ENCODE measurements at regions not wholly inside any gene's neighbourhood (a gene's known extent, or its start where the extent isn't known, plus 50 kb on each side); places are given as distances from the start of the nearest gene placed in this dataset.

DNA sequence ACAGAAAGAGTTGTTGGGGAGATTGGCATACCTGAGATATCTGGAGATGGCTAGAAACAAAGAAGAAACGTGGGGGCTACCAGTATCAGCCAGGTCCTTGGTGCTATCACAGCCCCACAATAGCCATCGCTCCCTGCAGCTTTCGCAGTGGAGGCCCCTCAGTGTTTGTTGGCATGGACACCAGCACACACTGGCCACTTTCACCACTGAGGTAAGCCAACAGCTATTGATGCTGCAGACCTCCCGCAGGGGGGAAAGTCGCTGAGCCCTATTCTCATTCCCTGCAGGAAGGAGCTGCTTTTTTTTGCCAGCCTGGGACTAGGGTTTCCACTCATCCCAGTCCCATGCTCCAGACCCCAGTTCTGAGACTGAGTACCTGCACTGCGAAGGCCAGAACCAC, 879.2 kb upstream of the IGFBP7 start:
- H3K36me3 ChIP-seq (ENCODE audit: control insufficient read depth in 4 of 4, insufficient read depth in 4 of 4, low read length in 4 of 4) = no peaks in the 10 kb centered on the region
- no peaks in the 10 kb centered on the region for H3K4me1 ChIP-seq (ENCODE audit: control insufficient read depth in 5 of 5, insufficient read depth in 5 of 5, low read length in 5 of 5)
- no peaks in the 10 kb centered on the region for H3K27me3 ChIP-seq (ENCODE audit: control insufficient read depth in 3 of 3, insufficient read depth in 3 of 3, low read length in 2 of 3)
- WGBS, 2 donors = 89 to 92% methylated on average over 6 of the region's 6 CpGs
- ATAC-seq (ENCODE audit: insufficient read depth, low FRiP score) (no peak), DNase-seq (no peak)
- no peak overlapping the region for H3K4me3 ChIP-seq
- H3K27ac ChIP-seq (ENCODE audit: low read depth in 1 of 2, low read length in 1 of 2) = no peak overlapping the region
- TF ChIP-seq, protein P1, sequence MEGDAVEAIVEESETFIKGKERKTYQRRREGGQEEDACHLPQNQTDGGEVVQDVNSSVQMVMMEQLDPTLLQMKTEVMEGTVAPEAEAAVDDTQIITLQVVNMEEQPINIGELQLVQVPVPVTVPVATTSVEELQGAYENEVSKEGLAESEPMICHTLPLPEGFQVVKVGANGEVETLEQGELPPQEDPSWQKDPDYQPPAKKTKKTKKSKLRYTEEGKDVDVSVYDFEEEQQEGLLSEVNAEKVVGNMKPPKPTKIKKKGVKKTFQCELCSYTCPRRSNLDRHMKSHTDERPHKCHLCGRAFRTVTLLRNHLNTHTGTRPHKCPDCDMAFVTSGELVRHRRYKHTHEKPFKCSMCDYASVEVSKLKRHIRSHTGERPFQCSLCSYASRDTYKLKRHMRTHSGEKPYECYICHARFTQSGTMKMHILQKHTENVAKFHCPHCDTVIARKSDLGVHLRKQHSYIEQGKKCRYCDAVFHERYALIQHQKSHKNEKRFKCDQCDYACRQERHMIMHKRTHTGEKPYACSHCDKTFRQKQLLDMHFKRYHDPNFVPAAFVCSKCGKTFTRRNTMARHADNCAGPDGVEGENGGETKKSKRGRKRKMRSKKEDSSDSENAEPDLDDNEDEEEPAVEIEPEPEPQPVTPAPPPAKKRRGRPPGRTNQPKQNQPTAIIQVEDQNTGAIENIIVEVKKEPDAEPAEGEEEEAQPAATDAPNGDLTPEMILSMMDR (IDR thresholded peaks at IDR 0.05; ENCODE audit: control extremely low read depth, extremely low read depth) = no peak
- no peaks in the 10 kb centered on the region for H3K9me3 ChIP-seq (ENCODE audit: control insufficient read depth in 4 of 4, insufficient read depth in 3 of 4, low read length in 3 of 4)
- H3K9ac ChIP-seq (ENCODE audit: insufficient read depth in 1 of 2, low read length in 2 of 2) = no peak overlapping the region

DNA sequence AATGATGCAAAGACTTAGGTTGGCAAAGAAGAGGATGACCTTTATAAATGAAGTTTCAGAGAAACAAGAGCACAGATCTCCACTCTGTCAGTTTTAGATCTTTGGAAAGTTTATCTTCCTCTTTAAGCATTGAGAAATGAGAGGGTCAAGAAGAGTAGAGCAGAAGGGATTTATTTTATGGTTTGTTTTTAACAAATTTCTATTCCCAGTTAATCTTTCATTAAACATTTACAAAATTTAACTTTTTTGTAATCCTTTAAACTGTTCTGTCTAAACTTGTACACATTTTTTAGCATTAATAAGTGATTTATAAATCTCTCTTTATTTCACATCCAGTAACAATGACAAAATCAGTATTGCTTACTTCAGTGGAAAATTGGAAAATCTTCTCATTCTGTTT, 875.0 kb upstream of the IGFBP7 start:
- Histone ChIP-seq H3K36me3 (ENCODE audit: control insufficient read depth in 4 of 4, insufficient read depth in 4 of 4, low read length in 4 of 4) (no peaks in the 10 kb centered on the region), H3K9ac (ENCODE audit: insufficient read depth in 1 of 2, low read length in 2 of 2) (no peak overlapping the region), H3K27ac (ENCODE audit: low read depth in 1 of 2, low read length in 1 of 2) (no peak overlapping the region), H3K27me3 (ENCODE audit: control insufficient read depth in 3 of 3, insufficient read depth in 3 of 3, low read length in 2 of 3) (no peaks in the 10 kb centered on the region), H3K4me3 (no peak overlapping the region), H3K4me1 (ENCODE audit: control insufficient read depth in 5 of 5, insufficient read depth in 5 of 5, low read length in 5 of 5) (no peaks in the 10 kb centered on the region), H3K9me3 (ENCODE audit: control insufficient read depth in 4 of 4, insufficient read depth in 3 of 4, low read length in 3 of 4) (no peaks in the 10 kb centered on the region)
- DNase-seq (no peak), ATAC-seq (ENCODE audit: insufficient read depth, low FRiP score) (no peak)
- TF ChIP-seq, protein P1 (IDR thresholded peaks at IDR 0.05; ENCODE audit: control extremely low read depth, extremely low read depth) = no peak

DNA sequence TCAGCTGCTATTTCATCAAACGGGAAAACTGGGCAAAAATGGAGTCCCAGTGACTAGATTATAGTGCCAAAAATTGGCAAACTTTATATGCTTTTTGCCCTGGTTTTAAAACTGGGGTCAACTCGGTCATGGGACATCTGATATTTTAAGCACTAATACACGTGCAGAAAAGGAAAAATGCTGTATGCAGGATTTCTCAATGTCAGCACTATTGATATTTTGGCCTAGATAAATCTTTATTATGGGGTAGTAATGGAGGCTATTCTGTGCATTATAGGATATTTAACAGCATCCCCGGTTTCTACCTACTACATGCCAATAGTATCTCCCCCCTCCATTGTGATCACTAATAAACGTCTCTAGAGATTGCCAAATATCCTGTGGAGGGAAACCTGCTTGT, 870.9 kb upstream of the IGFBP7 start:
- no peaks in the 10 kb centered on the region for H3K27me3 ChIP-seq (ENCODE audit: control insufficient read depth in 3 of 3, insufficient read depth in 3 of 3, low read length in 2 of 3)
- WGBS, 2 donors = 71 to 78% methylated on average over 5 of the region's 5 CpGs
- no peak overlapping the region for H3K9ac ChIP-seq (ENCODE audit: insufficient read depth in 1 of 2, low read length in 2 of 2)
- no peak for DNase-seq
- H3K4me1 ChIP-seq (ENCODE audit: control insufficient read depth in 5 of 5, insufficient read depth in 5 of 5, low read length in 5 of 5) = no peaks in the 10 kb centered on the region
- no peak for ATAC-seq (ENCODE audit: insufficient read depth, low FRiP score)
- H3K27ac ChIP-seq (ENCODE audit: low read depth in 1 of 2, low read length in 1 of 2) = no peak overlapping the region
- TF ChIP-seq, protein P1 (IDR thresholded peaks at IDR 0.05; ENCODE audit: control extremely low read depth, extremely low read depth) = no peak
- H3K9me3 ChIP-seq (ENCODE audit: control insufficient read depth in 4 of 4, insufficient read depth in 3 of 4, low read length in 3 of 4) = no peaks in the 10 kb centered on the region
- no peak overlapping the region for H3K4me3 ChIP-seq
- H3K36me3 ChIP-seq (ENCODE audit: control insufficient read depth in 4 of 4, insufficient read depth in 4 of 4, low read length in 4 of 4) = no peaks in the 10 kb centered on the region

DNA sequence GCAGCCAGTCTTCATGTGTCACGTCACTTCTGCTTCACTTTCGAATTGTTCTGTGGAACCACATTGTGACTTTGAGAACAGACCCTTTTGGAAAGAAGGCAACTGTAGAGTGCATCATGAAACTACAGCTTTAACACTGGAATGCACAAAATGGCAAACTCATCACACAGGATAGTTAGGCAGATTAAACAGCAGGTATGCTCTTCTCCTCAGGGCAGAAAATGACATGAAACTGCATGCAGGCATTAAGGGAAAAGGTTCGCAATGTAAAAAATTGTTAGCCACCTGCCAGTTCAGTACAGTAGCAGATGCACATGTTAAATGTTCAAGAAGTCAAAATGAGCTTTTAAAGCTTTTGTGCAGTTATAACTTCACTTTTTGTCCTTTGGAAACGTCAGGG, 864.6 kb upstream of the IGFBP7 start:
- Histone ChIP-seq H3K27ac (ENCODE audit: low read depth in 1 of 2, low read length in 1 of 2) (no peak overlapping the region), H3K9ac (ENCODE audit: insufficient read depth in 1 of 2, low read length in 2 of 2) (no peak overlapping the region), H3K36me3 (ENCODE audit: control insufficient read depth in 4 of 4, insufficient read depth in 4 of 4, low read length in 4 of 4) (no peaks in the 10 kb centered on the region), H3K27me3 (ENCODE audit: control insufficient read depth in 3 of 3, insufficient read depth in 3 of 3, low read length in 2 of 3) (no peaks in the 10 kb centered on the region), H3K4me3 (no peak overlapping the region), H3K9me3 (ENCODE audit: control insufficient read depth in 4 of 4, insufficient read depth in 3 of 4, low read length in 3 of 4) (no peaks in the 10 kb centered on the region), H3K4me1 (ENCODE audit: control insufficient read depth in 5 of 5, insufficient read depth in 5 of 5, low read length in 5 of 5) (no peaks in the 10 kb centered on the region)
- ATAC-seq (ENCODE audit: insufficient read depth, low FRiP score) = no peak
- WGBS, 2 donors = 85 to 96% methylated on average over 4 of the region's 4 CpGs
- TF ChIP-seq, protein P1 (IDR thresholded peaks at IDR 0.05; ENCODE audit: control extremely low read depth, extremely low read depth) = no peak
- no peak for DNase-seq
